Astrocyte (in vitro differentiated cells and primary cell): ENCODE measurements at regions not wholly inside any gene's neighbourhood (a gene's known extent, or its start where the extent isn't known, plus 50 kb on each side); places are given as distances from the start of the nearest gene placed in this dataset.

Experiments
- DNase-seq: peaks from one replicate; pipeline ENCODE4 v3.0.0-alpha.2; 2010; ENCODE audit warnings: low read depth
- FAIRE-seq: peaks from 2 replicates; lab custom pipeline; 2011; peaks lifted over from hg19 to GRCh38; lab: Jason Lieb, UNC
- H2AFZ ChIP-seq: 2 replicates; pipeline ENCODE4 v1.6.0; 2012; ENCODE audit warnings: low read depth, low read length, inconsistent platforms
- H3K27ac ChIP-seq: 2 replicates; pipeline ENCODE4 v1.5.1; 2011; ENCODE audit warnings: low read depth, low read length, inconsistent platforms
- H3K27me3 ChIP-seq: 2 replicates; pipeline ENCODE4 v1.6.0; 2011; ENCODE audit warnings: low read length, inconsistent platforms; ENCODE audit not compliant: insufficient read depth
- H3K36me3 ChIP-seq: 2 replicates; pipeline ENCODE4 v1.5.1; 2011; ENCODE audit warnings: low read length, inconsistent platforms; ENCODE audit not compliant: insufficient read depth
- H3K4me1 ChIP-seq: 2 replicates; pipeline ENCODE4 v1.5.1; 2011; ENCODE audit warnings: low read length, inconsistent platforms; ENCODE audit not compliant: insufficient read depth
- H3K4me2 ChIP-seq: 2 replicates; pipeline ENCODE4 v1.6.0; 2012; ENCODE audit warnings: low read length, inconsistent platforms
- H3K4me3 ChIP-seq: 2 replicates; pipeline ENCODE4 v1.5.1; 2011; ENCODE audit warnings: low read depth, mild to moderate bottlenecking, low read length, inconsistent platforms; ENCODE audit not compliant: insufficient read depth
- H3K79me2 ChIP-seq: 2 replicates; pipeline ENCODE4 v1.6.0; 2012; ENCODE audit warnings: mild to moderate bottlenecking, low read length, inconsistent platforms; ENCODE audit not compliant: insufficient read depth
- H3K9ac ChIP-seq: 2 replicates; pipeline ENCODE4 v1.6.0; 2012; ENCODE audit warnings: mild to moderate bottlenecking, low read length, inconsistent platforms
- H3K9me3 ChIP-seq: 2 replicates; pipeline ENCODE4 v1.5.1; 2012; ENCODE audit warnings: low read depth, mild to moderate bottlenecking, low read length, inconsistent platforms; ENCODE audit not compliant: insufficient read depth
- H4K20me1 ChIP-seq: 2 replicates; pipeline ENCODE4 v1.6.0; 2012; ENCODE audit warnings: low read length, inconsistent platforms; ENCODE audit not compliant: insufficient read depth
- H3K27ac Mint-ChIP-seq: one replicate; pipeline ENCODE4 v1.8.0; 2021; ENCODE audit warnings: mild to moderate bottlenecking, mixed read lengths; ENCODE audit not compliant: unreplicated experiment
- H3K27me3 Mint-ChIP-seq: one replicate; pipeline ENCODE4 v1.8.0; 2021; ENCODE audit warnings: low read depth, mixed read lengths; ENCODE audit not compliant: unreplicated experiment
- H3K36me3 Mint-ChIP-seq: one replicate; pipeline ENCODE4 v1.8.0; 2021; ENCODE audit warnings: low read depth, mixed read lengths; ENCODE audit not compliant: unreplicated experiment
- H3K4me1 Mint-ChIP-seq: one replicate; pipeline ENCODE4 v1.8.0; 2021; ENCODE audit warnings: low read depth, mixed read lengths; ENCODE audit not compliant: unreplicated experiment
- H3K4me3 Mint-ChIP-seq: one replicate; pipeline ENCODE4 v1.8.0; 2021; ENCODE audit warnings: mild to moderate bottlenecking, moderate library complexity, mixed read lengths; ENCODE audit not compliant: unreplicated experiment
- H3K9me3 Mint-ChIP-seq: one replicate; pipeline ENCODE4 v1.8.0; 2021; ENCODE audit warnings: mild to moderate bottlenecking, mixed read lengths; ENCODE audit not compliant: unreplicated experiment
- CTCF ChIP-seq: IDR thresholded peaks from 2 replicates; pipeline ENCODE4 v1.5.1; 2011; ENCODE audit warnings: low read depth, mild to moderate bottlenecking, inconsistent platforms, low read length, moderate library complexity; ENCODE audit not compliant: insufficient read depth
- EZH2 ChIP-seq: IDR thresholded peaks from 2 replicates; pipeline ENCODE4 v1.6.1; 2012; ENCODE audit warnings: mild to moderate bottlenecking, low read length, inconsistent platforms; ENCODE audit not compliant: insufficient read depth

GRCh38 chr5:28077291-28078240, 1039.2 kb upstream of the CDH9 start:
- peaks cover 4% of the 10 kb centered on the region for H3K9me3 Mint-ChIP-seq
- no peaks in the 10 kb centered on the region for H3K4me1 ChIP-seq
- H2AFZ ChIP-seq = no peak overlapping the region
- peaks cover 4% of the 10 kb centered on the region for H3K36me3 Mint-ChIP-seq
- H3K27me3 ChIP-seq = no peaks in the 10 kb centered on the region
- H3K9ac ChIP-seq = no peak overlapping the region
- H3K27me3 Mint-ChIP-seq = no peaks in the 10 kb centered on the region
- H3K4me2 ChIP-seq = no peak overlapping the region
- H3K79me2 ChIP-seq = no peaks in the 10 kb centered on the region
- H3K27ac ChIP-seq = no peak overlapping the region
- no peaks in the 10 kb centered on the region for H3K36me3 ChIP-seq
- FAIRE-seq (no peak), DNase-seq (no peak)
- no peaks in the 10 kb centered on the region for H3K4me1 Mint-ChIP-seq
- H3K4me3 ChIP-seq = no peak overlapping the region
- no peaks in the 10 kb centered on the region for H3K9me3 ChIP-seq
- no peak for TF ChIP-seq EZH2
- TF ChIP-seq CTCF = no peak
- H4K20me1 ChIP-seq = no peaks in the 10 kb centered on the region
- H3K4me3 Mint-ChIP-seq = no peak overlapping the region
- H3K27ac Mint-ChIP-seq = no peak overlapping the region

- Histone ChIP-seq H3K36me3 (no peaks in the 10 kb centered on the region), H3K4me1 (no peaks in the 10 kb centered on the region), H4K20me1 (no peaks in the 10 kb centered on the region), H3K27ac (no peak overlapping the region), H3K4me3 (no peak overlapping the region), H3K27me3 (no peaks in the 10 kb centered on the region), H3K4me2 (no peak overlapping the region), H2AFZ (no peak overlapping the region), H3K9ac (no peak overlapping the region), H3K9me3 (no peaks in the 10 kb centered on the region), H3K79me2 (no peaks in the 10 kb centered on the region)
- FAIRE-seq = no peak
- Mint-ChIP-seq H3K4me3 (no peak overlapping the region), H3K27ac (no peak overlapping the region), H3K4me1 (no peaks in the 10 kb centered on the region), H3K36me3 (no peaks in the 10 kb centered on the region), H3K27me3 (no peaks in the 10 kb centered on the region), H3K9me3 (peaks cover 3% of the 10 kb centered on the region)
- TF ChIP-seq EZH2 (no peak), CTCF (no peak)
- no peak for DNase-seq
Measured at GRCh38 chr5:28066856-28067255, 1028.5 kb upstream of the CDH9 start.

- no peak for DNase-seq
- Mint-ChIP-seq H3K4me3 (no peak overlapping the region), H3K27me3 (no peaks in the 10 kb centered on the region), H3K27ac (no peak overlapping the region), H3K9me3 (peaks cover 3% of the 10 kb centered on the region), H3K36me3 (no peaks in the 10 kb centered on the region), H3K4me1 (no peaks in the 10 kb centered on the region)
- no peak overlapping the region for H3K9ac ChIP-seq
- H4K20me1 ChIP-seq = no peaks in the 10 kb centered on the region
- H3K4me2 ChIP-seq = no peak overlapping the region
- no peak overlapping the region for H2AFZ ChIP-seq
- H3K4me3 ChIP-seq = no peak overlapping the region
- H3K9me3 ChIP-seq = no peaks in the 10 kb centered on the region
- FAIRE-seq = no peak
- H3K27me3 ChIP-seq = no peaks in the 10 kb centered on the region
- H3K4me1 ChIP-seq = no peaks in the 10 kb centered on the region
- no peak overlapping the region for H3K27ac ChIP-seq
- H3K79me2 ChIP-seq = no peaks in the 10 kb centered on the region
- no peak for TF ChIP-seq EZH2
- no peaks in the 10 kb centered on the region for H3K36me3 ChIP-seq
Measured at GRCh38 chr5:28065656-28066055, 1027.3 kb upstream of the CDH9 start.
